IMR-90 (cell line): ENCODE measurements at regions not wholly inside any gene's neighbourhood (a gene's known extent, or its start where the extent isn't known, plus 50 kb on each side); places are given as distances from the start of the nearest gene placed in this dataset.

ENCODE experiments used
- ATAC-seq: fragments of 200-7000 bp; cut with Tn5 transposase; 2 replicates; pipeline ENCODE4 v1.9.1; 2020; ENCODE audit warnings: low read depth, mild to moderate bottlenecking, moderate library complexity
- BruUV-seq: library from RNA; stranded (reverse); fragments of 400-500 nt; replicated peaks from 2 replicates; lab custom pipeline; 2021; lab: Mats Ljungman, UMichigan
- CTCF ChIA-PET: fragments of 300-600 bp; formaldehyde crosslinking; extraction: SDS; loops from one replicate; lab custom pipeline; 2021; ENCODE audit warnings: antibody characterized with exemption; lab: Yijun Ruan, JAX
- POLR2A ChIA-PET: fragments of 300-600 bp; sonication (Branson Sonifier 250); formaldehyde crosslinking; loops from one replicate; lab custom pipeline; 2022; ENCODE audit warnings: antibody characterized with exemption; ENCODE audit not compliant: unreplicated experiment; lab: Charles Lee
- DNase-seq: peaks from one replicate; pipeline ENCODE4 v3.0.0; 2013
- H2AFZ ChIP-seq: replicated peaks from 2 replicates; pipeline ENCODE3; 2013; ENCODE audit warnings: low read length, mild to moderate bottlenecking; ENCODE audit not compliant: poor library complexity
- H2AK5ac ChIP-seq: 2 replicates; pipeline ENCODE4 v1.6.1; 2013; ENCODE audit warnings: low read depth, low read length, inconsistent platforms
- H2AK9ac ChIP-seq: replicated peaks from 2 replicates; pipeline ENCODE3; 2013; ENCODE audit warnings: mild to moderate bottlenecking, low read depth, low read length, moderate library complexity; ENCODE audit not compliant: poor library complexity
- H2BK120ac ChIP-seq: 2 replicates; pipeline ENCODE4 v1.6.1; 2013; ENCODE audit warnings: low read depth, low read length, inconsistent platforms
- H2BK15ac ChIP-seq: 3 replicates; pipeline ENCODE4 v1.6.1; 2013; ENCODE audit warnings: low read depth, low read length, inconsistent platforms
- H2BK20ac ChIP-seq: 2 replicates; pipeline ENCODE4 v1.6.1; 2013; ENCODE audit warnings: low read depth, mild to moderate bottlenecking, inconsistent platforms, low read length, moderate library complexity
- H2BK5ac ChIP-seq: 2 replicates; pipeline ENCODE4 v1.6.1; 2013; ENCODE audit warnings: mild to moderate bottlenecking, low read depth, low read length, inconsistent platforms; ENCODE audit not compliant: poor library complexity, severe bottlenecking
- H3K14ac ChIP-seq: replicated peaks from 2 replicates; pipeline ENCODE4 v1.6.1; 2013; ENCODE audit warnings: low read depth, low read length, inconsistent platforms
- H3K18ac ChIP-seq: 2 replicates; pipeline ENCODE4 v1.6.1; 2013; ENCODE audit warnings: low read depth, low read length, control low read depth
- H3K23ac ChIP-seq: 2 replicates; pipeline ENCODE4 v1.6.1; 2013; ENCODE audit warnings: low read depth, low read length, inconsistent platforms
- H3K27ac ChIP-seq: 2 replicates; pipeline ENCODE4 v1.5.1; 2013; ENCODE audit warnings: mild to moderate bottlenecking, control low read depth, low read length; ENCODE audit not compliant: insufficient read depth
- H3K27me3 ChIP-seq: 2 replicates; pipeline ENCODE4 v1.6.1; 2013; ENCODE audit warnings: low read length; ENCODE audit not compliant: control insufficient read depth, insufficient read depth
- H3K36me3 ChIP-seq: 2 replicates; pipeline ENCODE4 v1.6.1; 2013; ENCODE audit warnings: low read length, mixed read lengths; ENCODE audit not compliant: control insufficient read depth, insufficient read depth
- H3K4ac ChIP-seq: 2 replicates; pipeline ENCODE4 v1.6.1; 2013; ENCODE audit warnings: low read depth, low read length, inconsistent platforms
- H3K4me1 ChIP-seq: 2 replicates; pipeline ENCODE4 v1.6.1; 2013; ENCODE audit warnings: low read length, mixed read lengths; ENCODE audit not compliant: control insufficient read depth, insufficient read depth
- H3K4me2 ChIP-seq: 2 replicates; pipeline ENCODE4 v1.6.1; 2013; ENCODE audit warnings: low read depth, mild to moderate bottlenecking, control low read depth, low read length, moderate library complexity
- H3K4me3 ChIP-seq: 2 replicates; pipeline ENCODE4 v1.5.1; 2013; ENCODE audit warnings: low read depth, mild to moderate bottlenecking, control low read depth, low read length, moderate library complexity; ENCODE audit not compliant: insufficient read depth
- H3K56ac ChIP-seq: 2 replicates; pipeline ENCODE4 v1.6.1; 2013; ENCODE audit warnings: low read length, inconsistent platforms; ENCODE audit not compliant: insufficient read depth; ENCODE audit errors: extremely low read depth
- H3K79me1 ChIP-seq, 2 experiments: 2 replicates each; pipeline ENCODE4 v1.6.1; 2013; ENCODE audit warnings: low read length in 2 of 2, inconsistent platforms in 1 of 2, low read depth in 1 of 2
- H3K9ac ChIP-seq: 2 replicates; pipeline ENCODE4 v1.6.1; 2013; ENCODE audit warnings: low read depth, low read length, control low read depth
- H3K9me1 ChIP-seq: 2 replicates; pipeline ENCODE4 v1.6.1; 2013; ENCODE audit warnings: low read length, inconsistent platforms; ENCODE audit not compliant: insufficient read depth
- H3K9me3 ChIP-seq: 2 replicates; pipeline ENCODE4 v1.6.1; 2013; ENCODE audit warnings: low read length; ENCODE audit not compliant: control insufficient read depth, insufficient read depth
- H4K20me1 ChIP-seq: 2 replicates; pipeline ENCODE4 v1.6.1; 2013; ENCODE audit warnings: low read length, inconsistent platforms; ENCODE audit not compliant: insufficient read depth
- H4K5ac ChIP-seq: 2 replicates; pipeline ENCODE4 v1.6.1; 2013; ENCODE audit warnings: mild to moderate bottlenecking, low read depth, low read length, control low read depth
- H4K8ac ChIP-seq, 2 experiments: 2 replicates each; pipeline ENCODE4 v1.6.1; 2013; ENCODE audit warnings: low read depth in 2 of 2, low read length in 2 of 2, control low read depth in 1 of 2, inconsistent platforms in 1 of 2
- H4K91ac ChIP-seq: 2 replicates; pipeline ENCODE4 v1.6.1; 2013; ENCODE audit warnings: low read depth, low read length, inconsistent platforms; ENCODE audit not compliant: insufficient read depth
- BHLHE40 ChIP-seq: fragments of 150-350 bp; IDR thresholded peaks from 2 replicates; pipeline ENCODE4 v1.6.1; 2016; ENCODE audit warnings: mild to moderate bottlenecking, low read depth, low read length
- CHD1 ChIP-seq: IDR thresholded peaks from 2 replicates; pipeline ENCODE4 v1.6.1; 2012; ENCODE audit warnings: low read depth, low read length, improper control_type of control experiment
- POLR2A ChIP-seq: IDR thresholded peaks from 2 replicates; pipeline ENCODE4 v1.6.1; 2012; ENCODE audit warnings: mild to moderate bottlenecking, low read depth, low read length
- WGBS, 2 experiments: methylation state at CpG; one replicate each; pipeline versions ENCODE4 v1.1.5 to v1.1.7; 2013; ENCODE audit warnings: missing lambda C conversion rate in 2 of 2; ENCODE audit not compliant: insufficient read length in 1 of 2; ENCODE audit errors: extremely low coverage in 2 of 2; 5-methylcytosine and 5-hydroxymethylcytosine counted together
- dilution Hi-C: fragments of 300-500 bp; cut with HindIII; formaldehyde crosslinking; loops from one replicate; pipeline ENCODE4 v1.14.3; 2018; ENCODE audit warnings: low sequenced_read_pairs; ENCODE audit not compliant: unreplicated experiment
- in situ Hi-C: fragments of 300-500 bp; cut with MboI; formaldehyde crosslinking; loops from 3 replicates; pipeline ENCODE4 v1.14.3; 2019; ENCODE audit warnings: low sequenced_read_pairs, inconsistent platforms, mixed read lengths
- intact Hi-C: fragments of 100-400 bp; cut with micrococcal nuclease; formaldehyde crosslinking; loops from 2 replicates; pipeline ENCODE4 v1.10.0; 2022
- TF ChIP-seq, protein P1 (sequence below): fragments of 150-350 bp; IDR thresholded peaks from 2 replicates; pipeline ENCODE4 v1.6.1; 2017; ENCODE audit warnings: mild to moderate bottlenecking, antibody characterized with exemption, low read length, low read depth

DNA sequence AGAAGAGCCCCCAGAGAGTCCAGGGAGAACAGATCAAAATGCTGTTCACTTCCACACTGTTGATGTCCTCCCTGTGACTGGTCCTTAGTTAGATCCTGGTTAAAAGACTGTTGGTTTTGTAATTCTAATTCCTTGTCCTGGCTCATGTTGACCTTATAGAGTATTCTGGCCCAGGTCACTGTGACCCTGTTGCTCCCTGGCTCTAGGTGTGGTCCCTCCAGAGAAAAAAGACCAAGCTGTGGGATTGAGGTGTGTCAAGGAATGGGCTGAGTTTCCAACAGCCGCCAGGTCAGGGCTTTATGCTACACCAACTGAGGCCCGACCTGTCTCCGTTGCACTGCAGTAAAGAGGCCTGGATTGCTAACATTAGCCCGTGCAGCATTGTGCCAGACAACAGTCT, 241.0 kb upstream of the MSX2 start:
- Histone ChIP-seq H3K9me1 (no peaks in the 10 kb centered on the region), H3K56ac (no peak overlapping the region), H3K9me3 (peaks cover 7% of the 10 kb centered on the region), H2AK9ac (no peak overlapping the region), H4K8ac (no peak overlapping the region), H3K27me3 (peaks cover 5% of the 10 kb centered on the region), H3K23ac (no peak overlapping the region), H4K20me1 (no peaks in the 10 kb centered on the region), H2AFZ (no peak overlapping the region), H3K4me1 (no peaks in the 10 kb centered on the region), H3K79me1 (no peaks in the 10 kb centered on the region), H4K5ac (no peak overlapping the region), H3K9ac (no peak overlapping the region), H3K4me2 (no peak overlapping the region), H3K4ac (no peak overlapping the region), H2BK15ac (no peak overlapping the region), H3K14ac (no peak overlapping the region), H2AK5ac (no peak overlapping the region), H3K4me3 (no peak overlapping the region), H3K36me3 (no peaks in the 10 kb centered on the region), H3K27ac (no peak overlapping the region), H2BK120ac (no peak overlapping the region), H2BK20ac (no peak overlapping the region), H2BK5ac (no peak overlapping the region), H3K18ac (no peak overlapping the region), H4K91ac (no peak overlapping the region)
- DNase-seq: no peak
- TF ChIP-seq, protein P1, sequence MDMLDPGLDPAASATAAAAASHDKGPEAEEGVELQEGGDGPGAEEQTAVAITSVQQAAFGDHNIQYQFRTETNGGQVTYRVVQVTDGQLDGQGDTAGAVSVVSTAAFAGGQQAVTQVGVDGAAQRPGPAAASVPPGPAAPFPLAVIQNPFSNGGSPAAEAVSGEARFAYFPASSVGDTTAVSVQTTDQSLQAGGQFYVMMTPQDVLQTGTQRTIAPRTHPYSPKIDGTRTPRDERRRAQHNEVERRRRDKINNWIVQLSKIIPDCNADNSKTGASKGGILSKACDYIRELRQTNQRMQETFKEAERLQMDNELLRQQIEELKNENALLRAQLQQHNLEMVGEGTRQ: no peak
- TF ChIP-seq CHD1: no peak
- TF ChIP-seq POLR2A: no peak
- no peak for TF ChIP-seq BHLHE40
- CTCF ChIA-PET: no interaction called here
- POLR2A ChIA-PET: no interaction called here
- ATAC-seq: no peak
- WGBS, 2 experiments: 72% methylated on average over 4 of the region's 4 CpGs; no CpG with 5 or more reads in 1 of the 2 experiments
- in situ Hi-C loops (no loop called here), dilution Hi-C loops (no loop called here), intact Hi-C loops (no loop called here)
- BruUV-seq: no TSS peak
